Prostate gland (tissue), 2 donors: ENCODE measurements at regions not wholly inside any gene's neighbourhood (a gene's known extent, or its start where the extent isn't known, plus 50 kb on each side); places are given as distances from the start of the nearest gene placed in this dataset.

Experiments
- DNase-seq: peaks from one replicate; pipeline ENCODE4 v3.0.0-alpha.2; 2019; ENCODE audit warnings: low spot score
- H3K27ac ChIP-seq, 2 donors: fragments of 200-600 bp; sonication (generic); 2 replicates each; pipeline ENCODE4 v1.5.1; 2017 to 2019
- H3K27me3 ChIP-seq: fragments of 200-600 bp; sonication (generic); replicated peaks from 2 replicates; pipeline ENCODE4 v1.5.1; 2019; ENCODE audit not compliant: insufficient read depth
- H3K36me3 ChIP-seq, 2 donors: fragments of 200-600 bp; sonication (generic); 1 replicate in 1 of 2; 2 replicates in 1 of 2; pipeline versions ENCODE4 v1.5.1 to v1.8.1; 2017 to 2019
- H3K4me1 ChIP-seq: fragments of 200-600 bp; sonication (generic); replicated peaks from 2 replicates; pipeline ENCODE4 v1.5.1; 2019
- H3K4me3 ChIP-seq, 2 donors: fragments of 200-600 bp; sonication (generic); 2 replicates each; pipeline ENCODE4 v1.5.1; 2017 to 2019
- H3K9me3 ChIP-seq: fragments of 200-600 bp; sonication (generic); 2 replicates; pipeline ENCODE4 v1.5.1; 2017
- POLR2A ChIP-seq: fragments of 450-650 bp; IDR thresholded peaks from one replicate; pipeline ENCODE4 v1.6.1; 2016; ENCODE audit warnings: antibody characterized with exemption, mild to moderate bottlenecking
- POLR2AphosphoS5 ChIP-seq: sonication (generic); formaldehyde crosslinking; IDR thresholded peaks from one replicate; pipeline ENCODE4 v1.6.1; 2017; ENCODE audit warnings: antibody characterized with exemption
- WGBS: methylation state at CpG from one replicate; pipeline ENCODE4 v1.1.5; 2018; 5-methylcytosine and 5-hydroxymethylcytosine counted together
- intact Hi-C: fragments of 100-400 bp; cut with DNase I; formaldehyde crosslinking; loops from one replicate; pipeline ENCODE4 v1.14.2; 2022
- TF ChIP-seq, protein P1 (sequence below), 4 experiments: fragments of 200-600 bp in 2 of 4; fragments of 450-650 bp in 2 of 4; sonication (generic) in 2 of 4; IDR thresholded peaks; 1 replicate in 3 of 4; 2 replicates in 1 of 4; pipeline ENCODE4 v1.5.1; 2016 to 2019; ENCODE audit warnings: antibody characterized with exemption in 4 of 4, mild to moderate bottlenecking in 2 of 4, moderate library complexity in 2 of 4

DNA sequence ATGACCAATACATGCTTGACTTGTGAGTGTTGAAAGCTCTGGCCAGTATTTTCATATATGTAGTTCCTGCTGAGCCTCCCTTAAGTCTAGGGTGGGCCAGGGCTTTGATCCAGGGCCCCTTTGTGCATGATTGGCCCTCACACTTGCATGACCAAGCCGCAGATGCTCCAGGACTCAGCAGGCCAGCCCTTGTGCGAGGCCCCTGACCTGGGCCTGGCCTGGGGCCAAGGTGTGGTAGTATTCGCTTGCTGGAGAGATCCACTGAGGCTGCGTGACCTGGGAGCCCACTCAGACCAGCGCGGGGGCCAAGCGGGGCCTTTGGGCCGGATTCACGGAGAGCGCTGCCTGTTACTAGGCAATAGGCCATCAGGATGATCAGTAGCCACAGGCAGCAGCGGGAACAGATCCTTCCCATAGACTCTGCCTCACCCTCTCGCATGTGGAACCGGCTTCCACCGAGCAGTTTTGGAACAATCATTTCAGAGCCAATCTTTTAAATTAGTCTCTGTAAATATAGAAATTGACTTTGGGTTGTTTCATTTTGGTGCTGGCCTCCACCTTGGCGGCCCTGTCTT is 79.0 kb upstream of the PTCH1 start:
- Histone ChIP-seq H3K4me1 (no peaks in the 10 kb centered on the region), H3K4me3 (no peak overlapping the region), H3K36me3 (no peaks in the 10 kb centered on the region), H3K9me3 (no peaks in the 10 kb centered on the region), H3K27ac (no peak overlapping the region), H3K27me3 (no peaks in the 10 kb centered on the region)
- 98% methylated on average over 15 of the region's 15 CpGs for WGBS
- DNase-seq = no peak
- intact Hi-C loops = no loop called here
- TF ChIP-seq POLR2A = no peak
- no peak for TF ChIP-seq POLR2AphosphoS5
- TF ChIP-seq, protein P1, sequence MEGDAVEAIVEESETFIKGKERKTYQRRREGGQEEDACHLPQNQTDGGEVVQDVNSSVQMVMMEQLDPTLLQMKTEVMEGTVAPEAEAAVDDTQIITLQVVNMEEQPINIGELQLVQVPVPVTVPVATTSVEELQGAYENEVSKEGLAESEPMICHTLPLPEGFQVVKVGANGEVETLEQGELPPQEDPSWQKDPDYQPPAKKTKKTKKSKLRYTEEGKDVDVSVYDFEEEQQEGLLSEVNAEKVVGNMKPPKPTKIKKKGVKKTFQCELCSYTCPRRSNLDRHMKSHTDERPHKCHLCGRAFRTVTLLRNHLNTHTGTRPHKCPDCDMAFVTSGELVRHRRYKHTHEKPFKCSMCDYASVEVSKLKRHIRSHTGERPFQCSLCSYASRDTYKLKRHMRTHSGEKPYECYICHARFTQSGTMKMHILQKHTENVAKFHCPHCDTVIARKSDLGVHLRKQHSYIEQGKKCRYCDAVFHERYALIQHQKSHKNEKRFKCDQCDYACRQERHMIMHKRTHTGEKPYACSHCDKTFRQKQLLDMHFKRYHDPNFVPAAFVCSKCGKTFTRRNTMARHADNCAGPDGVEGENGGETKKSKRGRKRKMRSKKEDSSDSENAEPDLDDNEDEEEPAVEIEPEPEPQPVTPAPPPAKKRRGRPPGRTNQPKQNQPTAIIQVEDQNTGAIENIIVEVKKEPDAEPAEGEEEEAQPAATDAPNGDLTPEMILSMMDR (IDR thresholded peaks at IDR 0.05) = no peak

GRCh38 chr9:95592931-95593330 is 76.2 kb upstream of the PTCH1 start:
- Histone ChIP-seq H3K9me3 (no peaks in the 10 kb centered on the region), H3K27me3 (no peaks in the 10 kb centered on the region), H3K4me3 (no peak overlapping the region), H3K36me3 (no peaks in the 10 kb centered on the region), H3K4me1 (no peaks in the 10 kb centered on the region), H3K27ac (no peak overlapping the region)
- WGBS = 84% methylated on average over 5 of the region's 5 CpGs
- DNase-seq = no peak
- intact Hi-C loops = no loop called here
- TF ChIP-seq, protein P1 (IDR thresholded peaks at IDR 0.05) = no peak
- TF ChIP-seq POLR2A (no peak), POLR2AphosphoS5 (no peak)

DNA sequence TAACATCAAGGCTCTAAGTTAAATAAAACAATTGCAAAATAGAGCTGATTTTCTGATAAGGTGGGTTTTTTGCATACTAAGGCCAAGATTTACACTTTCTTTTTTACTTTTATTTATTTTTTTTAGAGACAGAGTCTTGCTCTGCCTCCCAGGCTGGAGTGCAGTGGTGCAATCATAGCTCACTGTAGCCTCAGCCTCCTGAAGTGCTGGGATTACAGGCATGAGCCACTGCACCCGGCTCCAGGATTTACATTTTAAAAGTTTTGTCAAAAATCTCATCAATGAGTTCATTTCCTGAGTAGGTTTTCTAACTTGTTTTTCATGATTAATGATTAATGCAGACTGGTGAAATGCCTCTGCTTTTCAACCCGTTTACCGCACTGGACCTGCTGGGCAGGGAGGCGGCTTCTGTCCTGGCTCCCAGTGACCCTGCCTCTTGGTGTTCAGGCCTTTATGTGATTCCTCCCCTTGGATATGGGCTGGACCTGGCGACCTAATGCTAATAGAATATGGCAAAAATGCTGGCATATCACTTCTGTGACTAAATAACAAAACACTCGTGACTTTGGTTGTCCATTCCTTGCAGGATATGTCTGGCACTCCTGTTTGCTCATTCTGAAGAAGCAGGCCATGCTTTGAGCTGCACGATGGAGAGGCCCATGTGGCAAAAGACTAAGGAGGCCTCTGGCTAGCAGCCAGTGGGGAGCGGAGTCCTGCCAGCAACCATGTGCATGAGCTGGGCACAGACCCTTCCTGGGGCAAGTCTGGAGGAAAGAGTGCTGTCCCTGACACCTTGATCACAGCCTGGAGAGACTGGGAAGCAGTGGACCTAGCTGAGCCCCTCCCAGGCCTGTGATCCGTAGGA is 72.2 kb upstream of the PTCH1 start:
- Histone ChIP-seq H3K4me3 (no peak overlapping the region), H3K9me3 (no peaks in the 10 kb centered on the region), H3K4me1 (no peaks in the 10 kb centered on the region), H3K27ac (no peak overlapping the region), H3K27me3 (no peaks in the 10 kb centered on the region), H3K36me3 (no peaks in the 10 kb centered on the region)
- WGBS = 78% methylated on average over 9 of the region's 9 CpGs
- no peak for DNase-seq
- TF ChIP-seq POLR2AphosphoS5 (no peak), POLR2A (no peak)
- TF ChIP-seq, protein P1 (IDR thresholded peaks at IDR 0.05) = no peak
- intact Hi-C loops = no loop called here

GRCh38 chr9:95587021-95587964 is 70.5 kb upstream of the PTCH1 start:
- H3K27ac ChIP-seq = no peak overlapping the region
- intact Hi-C loops = no loop called here
- no peaks in the 10 kb centered on the region for H3K36me3 ChIP-seq
- TF ChIP-seq POLR2AphosphoS5 (no peak), POLR2A (no peak)
- TF ChIP-seq, protein P1 (IDR thresholded peaks at IDR 0.05) = no peak
- no peaks in the 10 kb centered on the region for H3K9me3 ChIP-seq
- H3K4me3 ChIP-seq = no peak overlapping the region
- no peaks in the 10 kb centered on the region for H3K4me1 ChIP-seq
- 83% methylated on average over 10 of the region's 10 CpGs for WGBS
- no peak for DNase-seq
- H3K27me3 ChIP-seq = no peaks in the 10 kb centered on the region
